Activated naive CD4-positive, alpha-beta T cell treated with anti-CD3 and anti-CD28 coated beads, Interleukin-2, amount 50 U/mL, for 24 hours (primary cell): ENCODE measurements at regions not wholly inside any gene's neighbourhood (a gene's known extent, or its start where the extent isn't known, plus 50 kb on each side); places are given as distances from the start of the nearest gene placed in this dataset.

Experiments
- H3K27ac Mint-ChIP-seq: one replicate; pipeline ENCODE4 v1.8.0; 2021; ENCODE audit warnings: mild to moderate bottlenecking, mixed read lengths
- H3K27me3 Mint-ChIP-seq: one replicate; pipeline ENCODE4 v1.8.0; 2021; ENCODE audit warnings: mixed read lengths
- H3K36me3 Mint-ChIP-seq: one replicate; pipeline ENCODE4 v1.8.0; 2021; ENCODE audit warnings: mixed read lengths
- H3K4me1 Mint-ChIP-seq: one replicate; pipeline ENCODE4 v1.8.0; 2021; ENCODE audit warnings: mixed read lengths
- H3K4me3 Mint-ChIP-seq: one replicate; pipeline ENCODE4 v1.8.0; 2021; ENCODE audit warnings: mild to moderate bottlenecking, mixed read lengths
- H3K9me3 Mint-ChIP-seq: one replicate; pipeline ENCODE4 v1.8.0; 2021; ENCODE audit warnings: mixed read lengths

GRCh38 chr16:13403326-13403725 lies 501.9 kb downstream of the SHISA9 start:
- H3K9me3 Mint-ChIP-seq = peaks cover 12% of the 10 kb centered on the region
- H3K27ac Mint-ChIP-seq = no peak overlapping the region
- no peak overlapping the region for H3K4me3 Mint-ChIP-seq
- peaks cover 3% of the 10 kb centered on the region for H3K27me3 Mint-ChIP-seq
- no peaks in the 10 kb centered on the region for H3K4me1 Mint-ChIP-seq
- peaks cover 3% of the 10 kb centered on the region for H3K36me3 Mint-ChIP-seq

GRCh38 chr16:13414154-13414553 lies 505.8 kb upstream of the ERCC4 start:
- no peaks in the 10 kb centered on the region for H3K36me3 Mint-ChIP-seq
- peaks cover 2% of the 10 kb centered on the region for H3K27me3 Mint-ChIP-seq
- H3K4me3 Mint-ChIP-seq = no peak overlapping the region
- no peak overlapping the region for H3K27ac Mint-ChIP-seq
- no peaks in the 10 kb centered on the region for H3K4me1 Mint-ChIP-seq
- peaks cover 14% of the 10 kb centered on the region for H3K9me3 Mint-ChIP-seq

GRCh38 chr16:13419589-13419988 lies 500.4 kb upstream of the ERCC4 start:
- Mint-ChIP-seq H3K4me3 (no peak overlapping the region), H3K27ac (no peak overlapping the region), H3K4me1 (no peaks in the 10 kb centered on the region), H3K9me3 (peaks cover 14% of the 10 kb centered on the region), H3K36me3 (no peaks in the 10 kb centered on the region), H3K27me3 (no peaks in the 10 kb centered on the region)

- Mint-ChIP-seq H3K9me3 (peaks cover 6% of the 10 kb centered on the region), H3K4me1 (no peaks in the 10 kb centered on the region), H3K27ac (no peak overlapping the region), H3K36me3 (no peaks in the 10 kb centered on the region), H3K4me3 (no peak overlapping the region), H3K27me3 (no peaks in the 10 kb centered on the region)
Observed at GRCh38 chr16:13421726-13422125, 498.2 kb upstream of the ERCC4 start.

GRCh38 chr16:13425836-13426235 lies 494.1 kb upstream of the ERCC4 start:
- Mint-ChIP-seq H3K4me3 (no peak overlapping the region), H3K36me3 (no peaks in the 10 kb centered on the region), H3K4me1 (no peaks in the 10 kb centered on the region), H3K9me3 (no peaks in the 10 kb centered on the region), H3K27ac (no peak overlapping the region), H3K27me3 (no peaks in the 10 kb centered on the region)

- Mint-ChIP-seq H3K4me1 (no peaks in the 10 kb centered on the region), H3K27ac (no peak overlapping the region), H3K27me3 (no peaks in the 10 kb centered on the region), H3K4me3 (no peak overlapping the region), H3K9me3 (no peaks in the 10 kb centered on the region), H3K36me3 (no peaks in the 10 kb centered on the region)
Observed at GRCh38 chr16:13426269-13426668, 493.7 kb upstream of the ERCC4 start.

- Mint-ChIP-seq H3K4me3 (no peak overlapping the region), H3K36me3 (no peaks in the 10 kb centered on the region), H3K4me1 (no peaks in the 10 kb centered on the region), H3K27ac (no peak overlapping the region), H3K9me3 (no peaks in the 10 kb centered on the region), H3K27me3 (no peaks in the 10 kb centered on the region)
Observed at GRCh38 chr16:13426736-13427135, 493.2 kb upstream of the ERCC4 start.

GRCh38 chr16:13427943-13428342 lies 492.0 kb upstream of the ERCC4 start:
- Mint-ChIP-seq H3K36me3 (no peaks in the 10 kb centered on the region), H3K27me3 (no peaks in the 10 kb centered on the region), H3K27ac (no peak overlapping the region)

GRCh38 chr16:13429416-13429815 lies 490.5 kb upstream of the ERCC4 start:
- no peaks in the 10 kb centered on the region for H3K36me3 Mint-ChIP-seq
- H3K27me3 Mint-ChIP-seq = no peaks in the 10 kb centered on the region
- H3K4me3 Mint-ChIP-seq = no peak overlapping the region
- no peaks in the 10 kb centered on the region for H3K9me3 Mint-ChIP-seq
- H3K27ac Mint-ChIP-seq = no peak overlapping the region
- no peaks in the 10 kb centered on the region for H3K4me1 Mint-ChIP-seq

More at GRCh38 chr16:13427943-13428342, 492.0 kb upstream of the ERCC4 start:
- no peak overlapping the region for H3K4me3 Mint-ChIP-seq
- no peaks in the 10 kb centered on the region for H3K4me1 Mint-ChIP-seq
- no peaks in the 10 kb centered on the region for H3K9me3 Mint-ChIP-seq

- peaks cover 6% of the 10 kb centered on the region for H3K27me3 Mint-ChIP-seq
- H3K4me3 Mint-ChIP-seq = no peak overlapping the region
- H3K9me3 Mint-ChIP-seq = peaks cover 6% of the 10 kb centered on the region
- H3K36me3 Mint-ChIP-seq = no peaks in the 10 kb centered on the region
- H3K27ac Mint-ChIP-seq = no peak overlapping the region
- H3K4me1 Mint-ChIP-seq = no peaks in the 10 kb centered on the region
Observed at GRCh38 chr16:13435415-13435814, 484.5 kb upstream of the ERCC4 start.

GRCh38 chr16:13435873-13436474 lies 484.0 kb upstream of the ERCC4 start:
- Mint-ChIP-seq H3K36me3 (no peaks in the 10 kb centered on the region), H3K4me1 (no peaks in the 10 kb centered on the region), H3K9me3 (peaks cover 6% of the 10 kb centered on the region), H3K27me3 (peaks cover 6% of the 10 kb centered on the region), H3K4me3 (no peak overlapping the region), H3K27ac (no peak overlapping the region)

GRCh38 chr16:13436641-13437412 lies 483.1 kb upstream of the ERCC4 start:
- H3K27me3 Mint-ChIP-seq = peaks cover 6% of the 10 kb centered on the region
- H3K27ac Mint-ChIP-seq = no peak overlapping the region
- no peaks in the 10 kb centered on the region for H3K36me3 Mint-ChIP-seq
- no peak overlapping the region for H3K4me3 Mint-ChIP-seq
- H3K4me1 Mint-ChIP-seq = no peaks in the 10 kb centered on the region
- H3K9me3 Mint-ChIP-seq = peaks cover 6% of the 10 kb centered on the region

- no peak overlapping the region for H3K4me3 Mint-ChIP-seq
- peaks cover 6% of the 10 kb centered on the region for H3K27me3 Mint-ChIP-seq
- H3K36me3 Mint-ChIP-seq = no peaks in the 10 kb centered on the region
- no peak overlapping the region for H3K27ac Mint-ChIP-seq
- H3K9me3 Mint-ChIP-seq = peaks cover 6% of the 10 kb centered on the region
- H3K4me1 Mint-ChIP-seq = no peaks in the 10 kb centered on the region
Observed at GRCh38 chr16:13437413-13437795, 482.6 kb upstream of the ERCC4 start.

GRCh38 chr16:13438064-13438463 lies 481.9 kb upstream of the ERCC4 start:
- H3K27ac Mint-ChIP-seq = no peak overlapping the region
- H3K9me3 Mint-ChIP-seq = peaks cover 6% of the 10 kb centered on the region

GRCh38 chr16:13439766-13440165 lies 480.2 kb upstream of the ERCC4 start:
- no peaks in the 10 kb centered on the region for H3K4me1 Mint-ChIP-seq
- H3K9me3 Mint-ChIP-seq = peaks cover 6% of the 10 kb centered on the region
- H3K36me3 Mint-ChIP-seq = no peaks in the 10 kb centered on the region
- peaks cover 8% of the 10 kb centered on the region for H3K27me3 Mint-ChIP-seq
- no peak overlapping the region for H3K27ac Mint-ChIP-seq
- H3K4me3 Mint-ChIP-seq = no peak overlapping the region

More at GRCh38 chr16:13438064-13438463, 481.9 kb upstream of the ERCC4 start:
- no peaks in the 10 kb centered on the region for H3K36me3 Mint-ChIP-seq
- H3K4me3 Mint-ChIP-seq = no peak overlapping the region
- peaks cover 7% of the 10 kb centered on the region for H3K27me3 Mint-ChIP-seq
- H3K4me1 Mint-ChIP-seq = no peaks in the 10 kb centered on the region

GRCh38 chr16:13441675-13442074 lies 478.3 kb upstream of the ERCC4 start:
- H3K4me1 Mint-ChIP-seq = no peaks in the 10 kb centered on the region
- H3K4me3 Mint-ChIP-seq = no peak overlapping the region

More at GRCh38 chr16:13441675-13442074, 478.3 kb upstream of the ERCC4 start:
- Mint-ChIP-seq H3K27ac (no peak overlapping the region), H3K9me3 (peaks cover 1% of the 10 kb centered on the region), H3K27me3 (peaks cover 7% of the 10 kb centered on the region), H3K36me3 (no peaks in the 10 kb centered on the region)
